WTC11 (cell line): ENCODE measurements at regions not wholly inside any gene's neighbourhood (a gene's known extent, or its start where the extent isn't known, plus 50 kb on each side); places are given as distances from the start of the nearest gene placed in this dataset.
"Not testable (repeated sequence)": the region's sequence is repeated elsewhere in the genome, so short reads cannot be mapped to it uniquely, and the experiment has no call there.

Source experiments
- CREM ChIP-seq: sonication (generic); formaldehyde crosslinking; IDR thresholded peaks from 2 replicates; pipeline ENCODE4 v1.8.1; 2022; ENCODE audit warnings: mild to moderate bottlenecking, missing genetic modification reagents, moderate library complexity
- ETV6 ChIP-seq: sonication (generic); formaldehyde crosslinking; IDR thresholded peaks from 2 replicates; pipeline ENCODE4 v1.8.1; 2022; ENCODE audit warnings: mild to moderate bottlenecking, missing genetic modification reagents
- HMGA2 ChIP-seq: fragments of 250-450 bp; sonication (Bioruptor Pico); IDR thresholded peaks from 2 replicates; pipeline ENCODE4 v1.4.0; 2021; ENCODE audit warnings: mild to moderate bottlenecking, moderate library complexity
- NFYB ChIP-seq: sonication (generic); formaldehyde crosslinking; conservative IDR thresholded peaks from 2 replicates; pipeline ENCODE4 v1.8.0; 2022; ENCODE audit warnings: low read depth, missing genetic modification reagents
- TEAD4 ChIP-seq: sonication (generic); formaldehyde crosslinking; IDR thresholded peaks from 2 replicates; pipeline ENCODE4 v1.8.0; 2022; ENCODE audit warnings: mild to moderate bottlenecking, missing genetic modification reagents
- ZNF138 ChIP-seq: sonication (generic); formaldehyde crosslinking; conservative IDR thresholded peaks from 2 replicates; pipeline ENCODE4 v1.8.1; 2022; ENCODE audit warnings: mild to moderate bottlenecking, moderate library complexity, missing genetic modification reagents
- TF ChIP-seq, protein P1 (sequence below): fragments of 200-600 bp; IDR thresholded peaks from 2 replicates; pipeline ENCODE4 v1.8.0; 2022; ENCODE audit warnings: antibody characterized with exemption
- TF ChIP-seq, protein P2 (sequence below): sonication (generic); formaldehyde crosslinking; IDR thresholded peaks from 2 replicates; pipeline ENCODE4 v1.8.1; 2022; ENCODE audit warnings: low read depth, missing genetic modification reagents, borderline replicate concordance
- TF ChIP-seq, protein P3 (sequence below): sonication (generic); formaldehyde crosslinking; IDR thresholded peaks from 2 replicates; pipeline ENCODE4 v1.8.1; 2023; ENCODE audit warnings: mild to moderate bottlenecking, missing genetic modification reagents, borderline replicate concordance
- TF ChIP-seq, protein P4 (sequence below): sonication (generic); formaldehyde crosslinking; conservative IDR thresholded peaks from 2 replicates; pipeline ENCODE4 v1.8.1; 2022; ENCODE audit warnings: mild to moderate bottlenecking, missing genetic modification reagents
- TF ChIP-seq, protein P5 (sequence below): sonication (generic); formaldehyde crosslinking; IDR thresholded peaks from 2 replicates; pipeline ENCODE4 v1.8.1; 2023; ENCODE audit warnings: mild to moderate bottlenecking, missing genetic modification reagents, moderate library complexity
- TF ChIP-seq, protein P6 (sequence below): sonication (generic); formaldehyde crosslinking; IDR thresholded peaks from 2 replicates; pipeline ENCODE4 v1.8.1; 2022; ENCODE audit warnings: low read depth, mild to moderate bottlenecking, moderate library complexity, missing genetic modification reagents, borderline replicate concordance
- TF ChIP-seq, protein P7 (sequence below): sonication (generic); formaldehyde crosslinking; IDR thresholded peaks from 2 replicates; pipeline ENCODE4 v1.8.1; 2023; ENCODE audit warnings: mild to moderate bottlenecking, missing genetic modification reagents, moderate library complexity
- TF ChIP-seq, protein P8 (sequence below): sonication (generic); formaldehyde crosslinking; IDR thresholded peaks from 2 replicates; pipeline ENCODE4 v1.8.1; 2022; ENCODE audit warnings: mild to moderate bottlenecking, moderate library complexity, missing genetic modification reagents

DNA sequence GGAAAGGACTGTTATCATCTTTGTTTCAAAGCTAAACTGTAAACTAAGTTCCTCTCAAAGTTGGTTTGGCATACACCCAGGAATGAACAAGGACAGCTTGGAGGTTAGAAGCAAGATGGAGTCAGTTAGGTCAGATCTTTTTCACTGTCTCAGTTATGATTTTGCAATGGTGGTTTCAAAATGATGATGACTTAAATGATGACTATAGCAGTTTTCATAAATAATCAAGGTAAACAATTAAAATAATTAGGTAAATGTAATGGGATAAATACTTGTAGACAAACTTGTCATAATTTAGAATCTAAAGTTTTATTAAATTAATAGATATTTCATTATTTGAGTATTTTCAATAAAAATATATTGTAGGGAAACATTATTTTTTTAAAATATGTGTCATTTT is 55.5 kb upstream of the ZNF300 start:
- TF ChIP-seq, protein P1, sequence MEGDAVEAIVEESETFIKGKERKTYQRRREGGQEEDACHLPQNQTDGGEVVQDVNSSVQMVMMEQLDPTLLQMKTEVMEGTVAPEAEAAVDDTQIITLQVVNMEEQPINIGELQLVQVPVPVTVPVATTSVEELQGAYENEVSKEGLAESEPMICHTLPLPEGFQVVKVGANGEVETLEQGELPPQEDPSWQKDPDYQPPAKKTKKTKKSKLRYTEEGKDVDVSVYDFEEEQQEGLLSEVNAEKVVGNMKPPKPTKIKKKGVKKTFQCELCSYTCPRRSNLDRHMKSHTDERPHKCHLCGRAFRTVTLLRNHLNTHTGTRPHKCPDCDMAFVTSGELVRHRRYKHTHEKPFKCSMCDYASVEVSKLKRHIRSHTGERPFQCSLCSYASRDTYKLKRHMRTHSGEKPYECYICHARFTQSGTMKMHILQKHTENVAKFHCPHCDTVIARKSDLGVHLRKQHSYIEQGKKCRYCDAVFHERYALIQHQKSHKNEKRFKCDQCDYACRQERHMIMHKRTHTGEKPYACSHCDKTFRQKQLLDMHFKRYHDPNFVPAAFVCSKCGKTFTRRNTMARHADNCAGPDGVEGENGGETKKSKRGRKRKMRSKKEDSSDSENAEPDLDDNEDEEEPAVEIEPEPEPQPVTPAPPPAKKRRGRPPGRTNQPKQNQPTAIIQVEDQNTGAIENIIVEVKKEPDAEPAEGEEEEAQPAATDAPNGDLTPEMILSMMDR: not testable (repeated sequence)
- TF ChIP-seq, protein P2, sequence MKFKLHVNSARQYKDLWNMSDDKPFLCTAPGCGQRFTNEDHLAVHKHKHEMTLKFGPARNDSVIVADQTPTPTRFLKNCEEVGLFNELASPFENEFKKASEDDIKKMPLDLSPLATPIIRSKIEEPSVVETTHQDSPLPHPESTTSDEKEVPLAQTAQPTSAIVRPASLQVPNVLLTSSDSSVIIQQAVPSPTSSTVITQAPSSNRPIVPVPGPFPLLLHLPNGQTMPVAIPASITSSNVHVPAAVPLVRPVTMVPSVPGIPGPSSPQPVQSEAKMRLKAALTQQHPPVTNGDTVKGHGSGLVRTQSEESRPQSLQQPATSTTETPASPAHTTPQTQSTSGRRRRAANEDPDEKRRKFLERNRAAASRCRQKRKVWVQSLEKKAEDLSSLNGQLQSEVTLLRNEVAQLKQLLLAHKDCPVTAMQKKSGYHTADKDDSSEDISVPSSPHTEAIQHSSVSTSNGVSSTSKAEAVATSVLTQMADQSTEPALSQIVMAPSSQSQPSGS (CRISPR knock-in tag): not testable (repeated sequence)
- TF ChIP-seq, protein P3, sequence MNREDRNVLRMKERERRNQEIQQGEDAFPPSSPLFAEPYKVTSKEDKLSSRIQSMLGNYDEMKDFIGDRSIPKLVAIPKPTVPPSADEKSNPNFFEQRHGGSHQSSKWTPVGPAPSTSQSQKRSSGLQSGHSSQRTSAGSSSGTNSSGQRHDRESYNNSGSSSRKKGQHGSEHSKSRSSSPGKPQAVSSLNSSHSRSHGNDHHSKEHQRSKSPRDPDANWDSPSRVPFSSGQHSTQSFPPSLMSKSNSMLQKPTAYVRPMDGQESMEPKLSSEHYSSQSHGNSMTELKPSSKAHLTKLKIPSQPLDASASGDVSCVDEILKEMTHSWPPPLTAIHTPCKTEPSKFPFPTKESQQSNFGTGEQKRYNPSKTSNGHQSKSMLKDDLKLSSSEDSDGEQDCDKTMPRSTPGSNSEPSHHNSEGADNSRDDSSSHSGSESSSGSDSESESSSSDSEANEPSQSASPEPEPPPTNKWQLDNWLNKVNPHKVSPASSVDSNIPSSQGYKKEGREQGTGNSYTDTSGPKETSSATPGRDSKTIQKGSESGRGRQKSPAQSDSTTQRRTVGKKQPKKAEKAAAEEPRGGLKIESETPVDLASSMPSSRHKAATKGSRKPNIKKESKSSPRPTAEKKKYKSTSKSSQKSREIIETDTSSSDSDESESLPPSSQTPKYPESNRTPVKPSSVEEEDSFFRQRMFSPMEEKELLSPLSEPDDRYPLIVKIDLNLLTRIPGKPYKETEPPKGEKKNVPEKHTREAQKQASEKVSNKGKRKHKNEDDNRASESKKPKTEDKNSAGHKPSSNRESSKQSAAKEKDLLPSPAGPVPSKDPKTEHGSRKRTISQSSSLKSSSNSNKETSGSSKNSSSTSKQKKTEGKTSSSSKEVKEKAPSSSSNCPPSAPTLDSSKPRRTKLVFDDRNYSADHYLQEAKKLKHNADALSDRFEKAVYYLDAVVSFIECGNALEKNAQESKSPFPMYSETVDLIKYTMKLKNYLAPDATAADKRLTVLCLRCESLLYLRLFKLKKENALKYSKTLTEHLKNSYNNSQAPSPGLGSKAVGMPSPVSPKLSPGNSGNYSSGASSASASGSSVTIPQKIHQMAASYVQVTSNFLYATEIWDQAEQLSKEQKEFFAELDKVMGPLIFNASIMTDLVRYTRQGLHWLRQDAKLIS (CRISPR knock-in tag): not testable (repeated sequence)
- not testable (repeated sequence) for TF ChIP-seq ETV6; ZNF138 (CRISPR knock-in tag); NFYB; CREM (CRISPR knock-in tag); TEAD4 (CRISPR knock-in tag); HMGA2 (CRISPR knock-in tag)
- TF ChIP-seq, protein P4, sequence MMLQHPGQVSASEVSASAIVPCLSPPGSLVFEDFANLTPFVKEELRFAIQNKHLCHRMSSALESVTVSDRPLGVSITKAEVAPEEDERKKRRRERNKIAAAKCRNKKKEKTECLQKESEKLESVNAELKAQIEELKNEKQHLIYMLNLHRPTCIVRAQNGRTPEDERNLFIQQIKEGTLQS (CRISPR knock-in tag): not testable (repeated sequence)
- TF ChIP-seq, protein P5, sequence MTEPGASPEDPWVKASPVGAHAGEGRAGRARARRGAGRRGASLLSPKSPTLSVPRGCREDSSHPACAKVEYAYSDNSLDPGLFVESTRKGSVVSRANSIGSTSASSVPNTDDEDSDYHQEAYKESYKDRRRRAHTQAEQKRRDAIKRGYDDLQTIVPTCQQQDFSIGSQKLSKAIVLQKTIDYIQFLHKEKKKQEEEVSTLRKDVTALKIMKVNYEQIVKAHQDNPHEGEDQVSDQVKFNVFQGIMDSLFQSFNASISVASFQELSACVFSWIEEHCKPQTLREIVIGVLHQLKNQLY: not testable (repeated sequence)
- TF ChIP-seq, protein P6, sequence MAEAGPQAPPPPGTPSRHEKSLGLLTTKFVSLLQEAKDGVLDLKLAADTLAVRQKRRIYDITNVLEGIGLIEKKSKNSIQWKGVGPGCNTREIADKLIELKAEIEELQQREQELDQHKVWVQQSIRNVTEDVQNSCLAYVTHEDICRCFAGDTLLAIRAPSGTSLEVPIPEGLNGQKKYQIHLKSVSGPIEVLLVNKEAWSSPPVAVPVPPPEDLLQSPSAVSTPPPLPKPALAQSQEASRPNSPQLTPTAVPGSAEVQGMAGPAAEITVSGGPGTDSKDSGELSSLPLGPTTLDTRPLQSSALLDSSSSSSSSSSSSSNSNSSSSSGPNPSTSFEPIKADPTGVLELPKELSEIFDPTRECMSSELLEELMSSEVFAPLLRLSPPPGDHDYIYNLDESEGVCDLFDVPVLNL (CRISPR knock-in tag): not testable (repeated sequence)
- TF ChIP-seq, protein P7, sequence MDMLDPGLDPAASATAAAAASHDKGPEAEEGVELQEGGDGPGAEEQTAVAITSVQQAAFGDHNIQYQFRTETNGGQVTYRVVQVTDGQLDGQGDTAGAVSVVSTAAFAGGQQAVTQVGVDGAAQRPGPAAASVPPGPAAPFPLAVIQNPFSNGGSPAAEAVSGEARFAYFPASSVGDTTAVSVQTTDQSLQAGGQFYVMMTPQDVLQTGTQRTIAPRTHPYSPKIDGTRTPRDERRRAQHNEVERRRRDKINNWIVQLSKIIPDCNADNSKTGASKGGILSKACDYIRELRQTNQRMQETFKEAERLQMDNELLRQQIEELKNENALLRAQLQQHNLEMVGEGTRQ (CRISPR knock-in tag): not testable (repeated sequence)
- TF ChIP-seq, protein P8, sequence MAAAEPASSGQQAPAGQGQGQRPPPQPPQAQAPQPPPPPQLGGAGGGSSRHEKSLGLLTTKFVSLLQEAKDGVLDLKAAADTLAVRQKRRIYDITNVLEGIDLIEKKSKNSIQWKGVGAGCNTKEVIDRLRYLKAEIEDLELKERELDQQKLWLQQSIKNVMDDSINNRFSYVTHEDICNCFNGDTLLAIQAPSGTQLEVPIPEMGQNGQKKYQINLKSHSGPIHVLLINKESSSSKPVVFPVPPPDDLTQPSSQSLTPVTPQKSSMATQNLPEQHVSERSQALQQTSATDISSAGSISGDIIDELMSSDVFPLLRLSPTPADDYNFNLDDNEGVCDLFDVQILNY: not testable (repeated sequence)
